ENCODE measurements at regions not wholly inside any gene's neighbourhood (a gene's known extent, or its start where the extent isn't known, plus 50 kb on each side); places are given as distances from the start of the nearest gene placed in this dataset.

- TF ChIP-seq CTCF (conservative IDR thresholded peaks at IDR 0.05; ENCODE audit: low read depth, low read length) (no peak), POLR2A (IDR thresholded peaks at IDR 0.05; ENCODE audit: low read depth, low read length) (no peak), RCOR1 (IDR thresholded peaks at IDR 0.05; ENCODE audit: insufficient replicate concordance, low read length) (no peak), CEBPB (IDR thresholded peaks at IDR 0.05; ENCODE audit: low read depth, low read length) (no peak), BHLHE40 (IDR thresholded peaks at IDR 0.05; ENCODE audit: low read depth, low read length) (no peak), ELK1 (IDR thresholded peaks at IDR 0.05; ENCODE audit: borderline replicate concordance, low read depth, low read length) (no peak), RAD21 (IDR thresholded peaks at IDR 0.05; ENCODE audit: low read length) (no peak), MAZ (IDR thresholded peaks at IDR 0.05; ENCODE audit: borderline replicate concordance, low read depth, low read length) (no peak), MAFK (IDR thresholded peaks at IDR 0.05; ENCODE audit: low read depth, low read length) (no peak), MXI1 (IDR thresholded peaks at IDR 0.05; ENCODE audit: borderline replicate concordance, low read depth, low read length) (no peak), RFX5 (IDR thresholded peaks at IDR 0.05; ENCODE audit: low read depth, low read length) (no peak), USF2 (IDR thresholded peaks at IDR 0.05; ENCODE audit: low read depth, low read length) (no peak), NFE2L2 (IDR thresholded peaks at IDR 0.05; ENCODE audit: low read depth, low read length) (no peak)
These were observed 758.6 kb downstream of the PDHA2 start for GRCh38 chr4:96598465-96598864.
